IMR-90 (cell line): ENCODE measurements at regions not wholly inside any gene's neighbourhood (a gene's known extent, or its start where the extent isn't known, plus 50 kb on each side); places are given as distances from the start of the nearest gene placed in this dataset.

ENCODE experiments used
- ATAC-seq: fragments of 200-7000 bp; cut with Tn5 transposase; 2 replicates; pipeline ENCODE4 v1.9.1; 2020; ENCODE audit warnings: low read depth, mild to moderate bottlenecking, moderate library complexity
- BruUV-seq: library from RNA; stranded (reverse); fragments of 400-500 nt; replicated peaks from 2 replicates; lab custom pipeline; 2021; lab: Mats Ljungman, UMichigan
- CTCF ChIA-PET: fragments of 300-600 bp; formaldehyde crosslinking; extraction: SDS; loops from one replicate; lab custom pipeline; 2021; ENCODE audit warnings: antibody characterized with exemption; lab: Yijun Ruan, JAX
- POLR2A ChIA-PET: fragments of 300-600 bp; sonication (Branson Sonifier 250); formaldehyde crosslinking; loops from one replicate; lab custom pipeline; 2022; ENCODE audit warnings: antibody characterized with exemption; ENCODE audit not compliant: unreplicated experiment; lab: Charles Lee
- DNase-seq: peaks from one replicate; pipeline ENCODE4 v3.0.0; 2013
- H2AFZ ChIP-seq: replicated peaks from 2 replicates; pipeline ENCODE3; 2013; ENCODE audit warnings: low read length, mild to moderate bottlenecking; ENCODE audit not compliant: poor library complexity
- H2AK5ac ChIP-seq: 2 replicates; pipeline ENCODE4 v1.6.1; 2013; ENCODE audit warnings: low read depth, low read length, inconsistent platforms
- H2AK9ac ChIP-seq: replicated peaks from 2 replicates; pipeline ENCODE3; 2013; ENCODE audit warnings: mild to moderate bottlenecking, low read depth, low read length, moderate library complexity; ENCODE audit not compliant: poor library complexity
- H2BK120ac ChIP-seq: 2 replicates; pipeline ENCODE4 v1.6.1; 2013; ENCODE audit warnings: low read depth, low read length, inconsistent platforms
- H2BK15ac ChIP-seq: 3 replicates; pipeline ENCODE4 v1.6.1; 2013; ENCODE audit warnings: low read depth, low read length, inconsistent platforms
- H2BK20ac ChIP-seq: 2 replicates; pipeline ENCODE4 v1.6.1; 2013; ENCODE audit warnings: low read depth, mild to moderate bottlenecking, inconsistent platforms, low read length, moderate library complexity
- H2BK5ac ChIP-seq: 2 replicates; pipeline ENCODE4 v1.6.1; 2013; ENCODE audit warnings: mild to moderate bottlenecking, low read depth, low read length, inconsistent platforms; ENCODE audit not compliant: poor library complexity, severe bottlenecking
- H3K14ac ChIP-seq: replicated peaks from 2 replicates; pipeline ENCODE4 v1.6.1; 2013; ENCODE audit warnings: low read depth, low read length, inconsistent platforms
- H3K18ac ChIP-seq: 2 replicates; pipeline ENCODE4 v1.6.1; 2013; ENCODE audit warnings: low read depth, low read length, control low read depth
- H3K23ac ChIP-seq: 2 replicates; pipeline ENCODE4 v1.6.1; 2013; ENCODE audit warnings: low read depth, low read length, inconsistent platforms
- H3K27ac ChIP-seq: 2 replicates; pipeline ENCODE4 v1.5.1; 2013; ENCODE audit warnings: mild to moderate bottlenecking, control low read depth, low read length; ENCODE audit not compliant: insufficient read depth
- H3K27me3 ChIP-seq: 2 replicates; pipeline ENCODE4 v1.6.1; 2013; ENCODE audit warnings: low read length; ENCODE audit not compliant: control insufficient read depth, insufficient read depth
- H3K36me3 ChIP-seq: 2 replicates; pipeline ENCODE4 v1.6.1; 2013; ENCODE audit warnings: low read length, mixed read lengths; ENCODE audit not compliant: control insufficient read depth, insufficient read depth
- H3K4ac ChIP-seq: 2 replicates; pipeline ENCODE4 v1.6.1; 2013; ENCODE audit warnings: low read depth, low read length, inconsistent platforms
- H3K4me1 ChIP-seq: 2 replicates; pipeline ENCODE4 v1.6.1; 2013; ENCODE audit warnings: low read length, mixed read lengths; ENCODE audit not compliant: control insufficient read depth, insufficient read depth
- H3K4me2 ChIP-seq: 2 replicates; pipeline ENCODE4 v1.6.1; 2013; ENCODE audit warnings: low read depth, mild to moderate bottlenecking, control low read depth, low read length, moderate library complexity
- H3K4me3 ChIP-seq: 2 replicates; pipeline ENCODE4 v1.5.1; 2013; ENCODE audit warnings: low read depth, mild to moderate bottlenecking, control low read depth, low read length, moderate library complexity; ENCODE audit not compliant: insufficient read depth
- H3K56ac ChIP-seq: 2 replicates; pipeline ENCODE4 v1.6.1; 2013; ENCODE audit warnings: low read length, inconsistent platforms; ENCODE audit not compliant: insufficient read depth; ENCODE audit errors: extremely low read depth
- H3K79me1 ChIP-seq, 2 experiments: 2 replicates each; pipeline ENCODE4 v1.6.1; 2013; ENCODE audit warnings: low read length in 2 of 2, inconsistent platforms in 1 of 2, low read depth in 1 of 2
- H3K9ac ChIP-seq: 2 replicates; pipeline ENCODE4 v1.6.1; 2013; ENCODE audit warnings: low read depth, low read length, control low read depth
- H3K9me1 ChIP-seq: 2 replicates; pipeline ENCODE4 v1.6.1; 2013; ENCODE audit warnings: low read length, inconsistent platforms; ENCODE audit not compliant: insufficient read depth
- H3K9me3 ChIP-seq: 2 replicates; pipeline ENCODE4 v1.6.1; 2013; ENCODE audit warnings: low read length; ENCODE audit not compliant: control insufficient read depth, insufficient read depth
- H4K20me1 ChIP-seq: 2 replicates; pipeline ENCODE4 v1.6.1; 2013; ENCODE audit warnings: low read length, inconsistent platforms; ENCODE audit not compliant: insufficient read depth
- H4K5ac ChIP-seq: 2 replicates; pipeline ENCODE4 v1.6.1; 2013; ENCODE audit warnings: mild to moderate bottlenecking, low read depth, low read length, control low read depth
- H4K8ac ChIP-seq, 2 experiments: 2 replicates each; pipeline ENCODE4 v1.6.1; 2013; ENCODE audit warnings: low read depth in 2 of 2, low read length in 2 of 2, control low read depth in 1 of 2, inconsistent platforms in 1 of 2
- H4K91ac ChIP-seq: 2 replicates; pipeline ENCODE4 v1.6.1; 2013; ENCODE audit warnings: low read depth, low read length, inconsistent platforms; ENCODE audit not compliant: insufficient read depth
- BHLHE40 ChIP-seq: fragments of 150-350 bp; IDR thresholded peaks from 2 replicates; pipeline ENCODE4 v1.6.1; 2016; ENCODE audit warnings: mild to moderate bottlenecking, low read depth, low read length
- CEBPB ChIP-seq: IDR thresholded peaks from 2 replicates; pipeline ENCODE4 v1.6.1; 2012; ENCODE audit warnings: low read depth, low read length, improper control_type of control experiment
- CHD1 ChIP-seq: IDR thresholded peaks from 2 replicates; pipeline ENCODE4 v1.6.1; 2012; ENCODE audit warnings: low read depth, low read length, improper control_type of control experiment
- ELK1 ChIP-seq: fragments of 150-350 bp; IDR thresholded peaks from 2 replicates; pipeline ENCODE4 v1.6.1; 2016; ENCODE audit warnings: low read depth, mild to moderate bottlenecking, low read length, moderate library complexity, borderline replicate concordance
- FOS ChIP-seq: fragments of 150-350 bp; IDR thresholded peaks from 2 replicates; pipeline ENCODE4 v1.6.1; 2016; ENCODE audit warnings: low read depth, low read length
- MAFK ChIP-seq: IDR thresholded peaks from 2 replicates; pipeline ENCODE4 v1.6.1; 2012; ENCODE audit warnings: low read depth, low read length, improper control_type of control experiment
- MAZ ChIP-seq: IDR thresholded peaks from 2 replicates; pipeline ENCODE4 v1.6.1; 2012; ENCODE audit warnings: low read depth, mild to moderate bottlenecking, low read length, improper control_type of control experiment, moderate library complexity, borderline replicate concordance
- MXI1 ChIP-seq: IDR thresholded peaks from 2 replicates; pipeline ENCODE4 v1.6.1; 2012; ENCODE audit warnings: low read depth, mild to moderate bottlenecking, low read length, moderate library complexity, borderline replicate concordance
- NFE2L2 ChIP-seq: fragments of 150-350 bp; IDR thresholded peaks from 2 replicates; pipeline ENCODE4 v1.6.1; 2016; ENCODE audit warnings: low read depth, mild to moderate bottlenecking, low read length
- POLR2A ChIP-seq: IDR thresholded peaks from 2 replicates; pipeline ENCODE4 v1.6.1; 2012; ENCODE audit warnings: mild to moderate bottlenecking, low read depth, low read length
- RAD21 ChIP-seq: IDR thresholded peaks from 2 replicates; pipeline ENCODE4 v1.6.1; 2012; ENCODE audit warnings: low read length, improper control_type of control experiment
- RCOR1 ChIP-seq: IDR thresholded peaks from 2 replicates; pipeline ENCODE4 v1.6.1; 2012; ENCODE audit warnings: mild to moderate bottlenecking, low read length, improper control_type of control experiment; ENCODE audit not compliant: insufficient replicate concordance
- RFX5 ChIP-seq: IDR thresholded peaks from 2 replicates; pipeline ENCODE4 v1.8.0; 2012; ENCODE audit warnings: low read depth, mild to moderate bottlenecking, low read length, moderate library complexity
- SMC3 ChIP-seq: fragments of 150-350 bp; IDR thresholded peaks from 2 replicates; pipeline ENCODE4 v1.6.1; 2016; ENCODE audit warnings: low read depth, mild to moderate bottlenecking, antibody characterized with exemption, low read length, moderate library complexity
- USF2 ChIP-seq: fragments of 150-350 bp; IDR thresholded peaks from 2 replicates; pipeline ENCODE4 v1.6.1; 2017; ENCODE audit warnings: mild to moderate bottlenecking, antibody characterized with exemption, low read length, low read depth
- WGBS, 2 experiments: methylation state at CpG; one replicate each; pipeline versions ENCODE4 v1.1.5 to v1.1.7; 2013; ENCODE audit warnings: missing lambda C conversion rate in 2 of 2; ENCODE audit not compliant: insufficient read length in 1 of 2; ENCODE audit errors: extremely low coverage in 2 of 2; 5-methylcytosine and 5-hydroxymethylcytosine counted together
- dilution Hi-C: fragments of 300-500 bp; cut with HindIII; formaldehyde crosslinking; loops from one replicate; pipeline ENCODE4 v1.14.3; 2018; ENCODE audit warnings: low sequenced_read_pairs; ENCODE audit not compliant: unreplicated experiment
- in situ Hi-C: fragments of 300-500 bp; cut with MboI; formaldehyde crosslinking; loops from 3 replicates; pipeline ENCODE4 v1.14.3; 2019; ENCODE audit warnings: low sequenced_read_pairs, inconsistent platforms, mixed read lengths
- intact Hi-C: fragments of 100-400 bp; cut with micrococcal nuclease; formaldehyde crosslinking; loops from 2 replicates; pipeline ENCODE4 v1.10.0; 2022
- TF ChIP-seq, protein P1 (sequence below): conservative IDR thresholded peaks from 2 replicates; pipeline ENCODE4 v1.5.1; 2012; ENCODE audit warnings: mild to moderate bottlenecking, low read depth, low read length, improper control_type of control experiment

- H3K4ac ChIP-seq, result no peak overlapping the region
- DNase-seq (no peak), ATAC-seq (no peak)
- no peak overlapping the region for H4K91ac ChIP-seq
- H3K56ac ChIP-seq, result no peak overlapping the region
- dilution Hi-C loops (no loop called here), intact Hi-C loops (no loop called here), in situ Hi-C loops (no loop called here)
- BruUV-seq, result no TSS peak
- H3K9me3 ChIP-seq, result peaks cover 16% of the 10 kb centered on the region
- H3K9me1 ChIP-seq, result no peaks in the 10 kb centered on the region
- no peak overlapping the region for H3K23ac ChIP-seq
- H3K4me1 ChIP-seq, result no peaks in the 10 kb centered on the region
- H2AFZ ChIP-seq, result no peak overlapping the region
- ChIA-PET POLR2A (no interaction called here), CTCF (no interaction called here)
- H3K18ac ChIP-seq, result no peak overlapping the region
- no peak overlapping the region for H3K9ac ChIP-seq
- H3K4me2 ChIP-seq, result no peak overlapping the region
- no peak overlapping the region for H2AK9ac ChIP-seq
- no peak overlapping the region for H2BK120ac ChIP-seq
- no peaks in the 10 kb centered on the region for H3K36me3 ChIP-seq
- no peaks in the 10 kb centered on the region for H4K20me1 ChIP-seq
- H3K27me3 ChIP-seq, result no peaks in the 10 kb centered on the region
- no peak overlapping the region for H3K14ac ChIP-seq
- H2AK5ac ChIP-seq, result no peak overlapping the region
- no peak overlapping the region for H2BK20ac ChIP-seq
- WGBS, 2 experiments, result no CpG with 5 or more reads among the region's 1 CpG
- H3K79me1 ChIP-seq, result no peaks in the 10 kb centered on the region
- H3K4me3 ChIP-seq, result no peak overlapping the region
- TF ChIP-seq ELK1, result no peak
- no peak for TF ChIP-seq FOS
- no peak for TF ChIP-seq MXI1
- TF ChIP-seq, protein P1, sequence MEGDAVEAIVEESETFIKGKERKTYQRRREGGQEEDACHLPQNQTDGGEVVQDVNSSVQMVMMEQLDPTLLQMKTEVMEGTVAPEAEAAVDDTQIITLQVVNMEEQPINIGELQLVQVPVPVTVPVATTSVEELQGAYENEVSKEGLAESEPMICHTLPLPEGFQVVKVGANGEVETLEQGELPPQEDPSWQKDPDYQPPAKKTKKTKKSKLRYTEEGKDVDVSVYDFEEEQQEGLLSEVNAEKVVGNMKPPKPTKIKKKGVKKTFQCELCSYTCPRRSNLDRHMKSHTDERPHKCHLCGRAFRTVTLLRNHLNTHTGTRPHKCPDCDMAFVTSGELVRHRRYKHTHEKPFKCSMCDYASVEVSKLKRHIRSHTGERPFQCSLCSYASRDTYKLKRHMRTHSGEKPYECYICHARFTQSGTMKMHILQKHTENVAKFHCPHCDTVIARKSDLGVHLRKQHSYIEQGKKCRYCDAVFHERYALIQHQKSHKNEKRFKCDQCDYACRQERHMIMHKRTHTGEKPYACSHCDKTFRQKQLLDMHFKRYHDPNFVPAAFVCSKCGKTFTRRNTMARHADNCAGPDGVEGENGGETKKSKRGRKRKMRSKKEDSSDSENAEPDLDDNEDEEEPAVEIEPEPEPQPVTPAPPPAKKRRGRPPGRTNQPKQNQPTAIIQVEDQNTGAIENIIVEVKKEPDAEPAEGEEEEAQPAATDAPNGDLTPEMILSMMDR, result no peak
- no peak for TF ChIP-seq RCOR1
- no peak for TF ChIP-seq BHLHE40
- TF ChIP-seq NFE2L2, result no peak
- no peak for TF ChIP-seq CHD1
- TF ChIP-seq RAD21, result no peak
- TF ChIP-seq USF2, result no peak
- no peak for TF ChIP-seq POLR2A
- TF ChIP-seq CEBPB, result no peak
- no peak for TF ChIP-seq RFX5
- TF ChIP-seq MAFK, result no peak
- no peak for TF ChIP-seq SMC3
- no peak for TF ChIP-seq MAZ
- no peak overlapping the region for H4K5ac ChIP-seq
- H2BK15ac ChIP-seq, result no peak overlapping the region
- no peak overlapping the region for H3K27ac ChIP-seq
- H4K8ac ChIP-seq, result no peak overlapping the region
- H2BK5ac ChIP-seq, result no peak overlapping the region
Observed at GRCh38 chr5:161009817-161010216, 157.8 kb upstream of the ATP10B start.
